Naive B cell (primary cell): ENCODE measurements at regions not wholly inside any gene's neighbourhood (a gene's known extent, or its start where the extent isn't known, plus 50 kb on each side); places are given as distances from the start of the nearest gene placed in this dataset.
A peak's percentile ranks its signal among the peaks of the same experiment; 100 is the strongest.
"Not testable (repeated sequence)": the region's sequence is repeated elsewhere in the genome, so short reads cannot be mapped to it uniquely, and the experiment has no call there.

Experiments
- ATAC-seq, 2 donors: fragments of 150-1000 bp; cut with Tn5 transposase; 2 replicates each; pipeline ENCODE4 v1.10.0; 2021; ENCODE audit warnings: low read depth in 2 of 2, mild to moderate bottlenecking in 2 of 2, moderate library complexity in 2 of 2
- DNase-seq: peaks from one replicate; pipeline ENCODE4 v3.0.0; 2022
- H3K27ac Mint-ChIP-seq, 6 donors: one replicate each; pipeline ENCODE4 v1.8.0; 2020 to 2022; ENCODE audit warnings: mild to moderate bottlenecking in 6 of 6, mixed read lengths in 6 of 6, moderate library complexity in 5 of 6, inconsistent platforms in 2 of 6
- H3K27me3 Mint-ChIP-seq, 3 donors: one replicate each; pipeline ENCODE4 v1.8.0; 2021 to 2022; ENCODE audit warnings: mixed read lengths in 3 of 3, mild to moderate bottlenecking in 1 of 3
- H3K36me3 Mint-ChIP-seq, 2 donors: one replicate each; pipeline ENCODE4 v1.8.0; 2020 to 2022; ENCODE audit warnings: mixed read lengths in 2 of 2, inconsistent platforms in 1 of 2, mild to moderate bottlenecking in 1 of 2
- H3K4me1 Mint-ChIP-seq, 3 donors: one replicate each; pipeline ENCODE4 v1.8.0; 2020 to 2022; ENCODE audit warnings: mixed read lengths in 3 of 3, inconsistent platforms in 1 of 3, mild to moderate bottlenecking in 1 of 3, moderate library complexity in 1 of 3
- H3K4me3 Mint-ChIP-seq, 8 donors: one replicate each; pipeline ENCODE4 v1.8.0; 2020 to 2022; ENCODE audit warnings: mild to moderate bottlenecking in 8 of 8, mixed read lengths in 8 of 8, moderate library complexity in 8 of 8, inconsistent platforms in 2 of 8
- H3K9me3 Mint-ChIP-seq, 7 donors: one replicate each; pipeline ENCODE4 v1.8.0; 2020 to 2022; ENCODE audit warnings: mixed read lengths in 7 of 7, mild to moderate bottlenecking in 5 of 7, inconsistent platforms in 2 of 7, moderate library complexity in 1 of 7

GRCh38 chr21:19034560-19034959 lies 631.0 kb upstream of the TMPRSS15 start:
- no peak for ATAC-seq
- peaks cover 0 to 8% (median 0%) of the 10 kb centered on the region in 7 donors for H3K9me3 Mint-ChIP-seq
- no peak for DNase-seq
- H3K27ac Mint-ChIP-seq = no peak overlapping the region
- H3K27me3 Mint-ChIP-seq = no peaks in the 10 kb centered on the region
- no peaks in the 10 kb centered on the region for H3K36me3 Mint-ChIP-seq
- H3K4me1 Mint-ChIP-seq = no peaks in the 10 kb centered on the region
- H3K4me3 Mint-ChIP-seq = no peak overlapping the region

DNA sequence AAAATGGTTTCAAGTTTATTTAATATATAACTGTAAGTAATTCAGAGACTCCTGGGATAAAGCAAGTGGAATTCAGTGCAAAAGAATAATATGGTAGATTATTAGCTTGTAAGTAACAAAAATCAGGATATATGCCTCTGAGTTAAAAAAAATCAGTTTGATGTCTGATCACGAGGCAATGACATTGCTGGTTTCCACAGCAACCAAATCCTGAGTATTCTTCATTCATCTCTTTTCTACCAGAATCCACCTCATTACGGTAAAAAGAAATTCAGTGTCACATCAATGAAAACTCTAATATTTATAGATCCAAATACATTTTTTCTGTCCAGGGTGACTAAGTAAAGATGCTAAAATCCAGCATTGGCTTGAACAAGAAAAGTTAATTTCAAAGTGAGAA lies 642.3 kb upstream of the TMPRSS15 start:
- Mint-ChIP-seq H3K9me3 (peaks cover 0 to 13% (median 4%) of the 10 kb centered on the region in 7 donors), H3K4me1 (no peaks in the 10 kb centered on the region), H3K27me3 (no peaks in the 10 kb centered on the region), H3K27ac (no peak overlapping the region), H3K36me3 (no peaks in the 10 kb centered on the region), H3K4me3 (no peak overlapping the region)
- ATAC-seq = no peak
- no peak for DNase-seq

- DNase-seq = no peak
- no peak for ATAC-seq
- H3K27ac Mint-ChIP-seq = no peak overlapping the region
- no peaks in the 10 kb centered on the region for H3K36me3 Mint-ChIP-seq
- H3K9me3 Mint-ChIP-seq = peaks cover 0 to 12% (median 6%) of the 10 kb centered on the region in 7 donors
- no peaks in the 10 kb centered on the region for H3K27me3 Mint-ChIP-seq
- no peaks in the 10 kb centered on the region for H3K4me1 Mint-ChIP-seq
- no peak overlapping the region for H3K4me3 Mint-ChIP-seq
These were observed 644.6 kb upstream of the TMPRSS15 start for GRCh38 chr21:19048098-19048672.

- DNase-seq = no peak
- ATAC-seq = no peak
- H3K9me3 Mint-ChIP-seq = peaks cover 0 to 13% (median 6%) of the 10 kb centered on the region in 7 donors
- H3K4me1 Mint-ChIP-seq = no peaks in the 10 kb centered on the region
- no peaks in the 10 kb centered on the region for H3K36me3 Mint-ChIP-seq
- H3K4me3 Mint-ChIP-seq = no peak overlapping the region
- no peaks in the 10 kb centered on the region for H3K27me3 Mint-ChIP-seq
- H3K27ac Mint-ChIP-seq = no peak overlapping the region
These were observed 646.0 kb upstream of the TMPRSS15 start for GRCh38 chr21:19049567-19049966.

- Mint-ChIP-seq H3K4me3 (no peak overlapping the region), H3K4me1 (no peaks in the 10 kb centered on the region), H3K36me3 (no peaks in the 10 kb centered on the region), H3K27ac (no peak overlapping the region), H3K27me3 (no peaks in the 10 kb centered on the region), H3K9me3 (peaks cover 2 to 26% (median 8%) of the 10 kb centered on the region in 7 donors)
- ATAC-seq (no peak), DNase-seq (no peak)
These were observed 661.6 kb upstream of the TMPRSS15 start for GRCh38 chr21:19065164-19065563.

DNA sequence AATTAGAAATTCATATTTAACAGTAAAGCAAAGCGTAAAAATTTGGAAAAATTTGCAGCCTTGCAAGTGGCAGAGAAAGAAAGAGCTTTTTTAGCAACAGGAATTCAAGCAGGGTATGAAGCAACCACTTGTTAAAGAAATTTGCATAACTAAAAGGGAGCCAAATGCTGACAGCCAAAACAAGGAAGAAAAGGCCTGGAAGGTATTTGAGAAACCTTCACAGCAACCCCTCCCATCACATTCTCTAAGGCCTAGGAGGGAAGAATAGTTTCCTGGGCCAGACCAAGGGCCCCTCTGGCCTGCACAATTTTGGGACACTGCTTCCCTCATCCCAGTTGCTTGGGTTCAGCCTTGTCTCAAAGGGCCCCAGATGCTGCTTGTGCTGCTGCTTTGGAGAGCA lies 672.4 kb upstream of the TMPRSS15 start:
- Mint-ChIP-seq H3K9me3 (peaks cover 2 to 11% (median 6%) of the 10 kb centered on the region in 7 donors), H3K27me3 (no peaks in the 10 kb centered on the region), H3K4me3 (no peak overlapping the region), H3K36me3 (no peaks in the 10 kb centered on the region), H3K27ac (peak overlapping the region in 1 of 6 donors; percentile 24), H3K4me1 (no peaks in the 10 kb centered on the region)
- DNase-seq = no peak
- no peak for ATAC-seq

DNA sequence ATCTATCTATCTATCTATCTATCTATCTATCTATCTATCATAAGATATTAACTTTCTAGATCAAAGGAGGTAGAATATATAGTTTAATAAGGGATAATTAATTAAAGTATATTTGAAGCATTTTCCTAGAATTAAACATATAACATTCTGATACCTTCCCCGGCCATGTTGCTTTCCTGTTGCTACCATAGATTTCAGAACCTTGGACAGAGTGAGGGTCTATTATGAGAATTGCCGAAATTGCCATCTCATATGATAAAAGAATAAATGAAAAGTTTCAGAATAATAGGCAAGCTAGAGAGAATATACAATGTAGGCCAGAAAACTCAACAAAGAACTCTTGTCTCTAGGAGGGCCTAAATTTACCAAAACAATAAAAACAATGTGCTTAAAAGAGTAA lies 706.1 kb upstream of the TMPRSS15 start:
- no peak for ATAC-seq
- DNase-seq = no peak
- no peaks in the 10 kb centered on the region for H3K27me3 Mint-ChIP-seq
- H3K36me3 Mint-ChIP-seq = no peaks in the 10 kb centered on the region
- H3K4me1 Mint-ChIP-seq = no peaks in the 10 kb centered on the region
- no peak overlapping the region for H3K4me3 Mint-ChIP-seq
- peaks cover 0 to 1% (median 0%) of the 10 kb centered on the region in 7 donors for H3K9me3 Mint-ChIP-seq
- H3K27ac Mint-ChIP-seq = no peak overlapping the region

DNA sequence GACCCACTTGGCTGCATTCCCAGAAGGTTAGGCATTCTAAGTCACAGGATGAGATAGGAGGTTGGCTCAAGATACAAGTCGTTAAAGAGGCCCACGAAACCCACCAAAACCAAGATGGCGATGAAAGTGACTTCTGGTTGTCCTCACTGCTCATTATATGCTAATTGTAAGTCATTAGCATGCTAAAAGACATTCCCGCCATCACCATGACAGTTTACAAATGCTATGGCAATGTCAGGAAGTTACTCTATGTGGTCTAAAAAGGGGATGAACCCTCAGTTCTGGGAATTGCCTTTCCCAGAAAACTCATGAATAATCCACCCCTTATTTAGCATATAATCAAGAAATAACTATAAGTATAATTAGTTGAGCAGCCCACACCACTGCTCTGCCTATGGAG lies 715.7 kb upstream of the TMPRSS15 start:
- not testable (repeated sequence) for H3K9me3 Mint-ChIP-seq, ATAC-seq, H3K36me3 Mint-ChIP-seq, H3K27me3 Mint-ChIP-seq, H3K4me3 Mint-ChIP-seq, DNase-seq, H3K4me1 Mint-ChIP-seq, H3K27ac Mint-ChIP-seq

GRCh38 chr21:19120591-19120990 lies 717.0 kb upstream of the TMPRSS15 start:
- Mint-ChIP-seq H3K27ac (no peak overlapping the region), H3K4me3 (no peak overlapping the region)

GRCh38 chr21:19122356-19122755 lies 718.8 kb upstream of the TMPRSS15 start:
- no peaks in the 10 kb centered on the region for H3K27me3 Mint-ChIP-seq
- no peak overlapping the region for H3K27ac Mint-ChIP-seq
- ATAC-seq = no peak
- peaks cover 0 to 13% (median 4%) of the 10 kb centered on the region in 7 donors for H3K9me3 Mint-ChIP-seq
- H3K4me1 Mint-ChIP-seq = no peaks in the 10 kb centered on the region
- H3K36me3 Mint-ChIP-seq = no peaks in the 10 kb centered on the region
- H3K4me3 Mint-ChIP-seq = no peak overlapping the region
- DNase-seq = no peak

More at GRCh38 chr21:19120591-19120990, 717.0 kb upstream of the TMPRSS15 start:
- ATAC-seq = no peak
- no peaks in the 10 kb centered on the region for H3K4me1 Mint-ChIP-seq
- H3K36me3 Mint-ChIP-seq = no peaks in the 10 kb centered on the region
- H3K27me3 Mint-ChIP-seq = no peaks in the 10 kb centered on the region
- H3K9me3 Mint-ChIP-seq = peaks cover 0 to 8% (median 3%) of the 10 kb centered on the region in 7 donors
- DNase-seq = no peak

GRCh38 chr21:19123053-19123452 lies 719.5 kb upstream of the TMPRSS15 start:
- ATAC-seq (no peak), DNase-seq (no peak)
- Mint-ChIP-seq H3K4me3 (no peak overlapping the region), H3K27me3 (no peaks in the 10 kb centered on the region), H3K27ac (no peak overlapping the region), H3K4me1 (no peaks in the 10 kb centered on the region), H3K36me3 (no peaks in the 10 kb centered on the region), H3K9me3 (peaks cover 0 to 13% (median 4%) of the 10 kb centered on the region in 7 donors)

DNA sequence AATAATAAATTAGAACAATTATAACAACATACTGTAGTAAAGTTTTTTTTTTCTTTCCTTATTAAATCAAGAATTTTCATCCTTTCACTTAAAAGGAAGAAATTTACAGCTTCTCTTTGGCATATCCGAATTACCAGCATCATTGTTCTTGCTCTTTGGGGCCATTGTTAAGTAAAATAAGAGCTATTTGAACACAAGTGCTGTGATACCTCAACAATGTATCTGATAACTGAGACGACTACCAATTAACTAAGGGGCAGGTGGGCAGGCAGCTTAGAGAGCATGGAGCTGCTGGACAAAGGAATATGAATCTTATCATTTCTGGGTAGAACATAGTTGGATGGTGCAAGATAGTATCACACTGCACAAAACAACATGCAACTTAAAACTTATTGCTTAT lies 719.9 kb upstream of the TMPRSS15 start:
- peaks cover 0 to 13% (median 4%) of the 10 kb centered on the region in 7 donors for H3K9me3 Mint-ChIP-seq

GRCh38 chr21:19124691-19125090 lies 721.1 kb upstream of the TMPRSS15 start:
- H3K36me3 Mint-ChIP-seq = no peaks in the 10 kb centered on the region
- no peak overlapping the region for H3K27ac Mint-ChIP-seq
- ATAC-seq = no peak
- no peaks in the 10 kb centered on the region for H3K27me3 Mint-ChIP-seq
- H3K4me1 Mint-ChIP-seq = no peaks in the 10 kb centered on the region
- H3K4me3 Mint-ChIP-seq = no peak overlapping the region
- no peak for DNase-seq
- peaks cover 0 to 12% (median 4%) of the 10 kb centered on the region in 7 donors for H3K9me3 Mint-ChIP-seq

More for the DNA sequence above, 719.9 kb upstream of the TMPRSS15 start:
- H3K4me1 Mint-ChIP-seq = no peaks in the 10 kb centered on the region
- no peak overlapping the region for H3K27ac Mint-ChIP-seq
- H3K36me3 Mint-ChIP-seq = no peaks in the 10 kb centered on the region
- H3K27me3 Mint-ChIP-seq = no peaks in the 10 kb centered on the region
- no peak for ATAC-seq
- H3K4me3 Mint-ChIP-seq = no peak overlapping the region
- no peak for DNase-seq

DNA sequence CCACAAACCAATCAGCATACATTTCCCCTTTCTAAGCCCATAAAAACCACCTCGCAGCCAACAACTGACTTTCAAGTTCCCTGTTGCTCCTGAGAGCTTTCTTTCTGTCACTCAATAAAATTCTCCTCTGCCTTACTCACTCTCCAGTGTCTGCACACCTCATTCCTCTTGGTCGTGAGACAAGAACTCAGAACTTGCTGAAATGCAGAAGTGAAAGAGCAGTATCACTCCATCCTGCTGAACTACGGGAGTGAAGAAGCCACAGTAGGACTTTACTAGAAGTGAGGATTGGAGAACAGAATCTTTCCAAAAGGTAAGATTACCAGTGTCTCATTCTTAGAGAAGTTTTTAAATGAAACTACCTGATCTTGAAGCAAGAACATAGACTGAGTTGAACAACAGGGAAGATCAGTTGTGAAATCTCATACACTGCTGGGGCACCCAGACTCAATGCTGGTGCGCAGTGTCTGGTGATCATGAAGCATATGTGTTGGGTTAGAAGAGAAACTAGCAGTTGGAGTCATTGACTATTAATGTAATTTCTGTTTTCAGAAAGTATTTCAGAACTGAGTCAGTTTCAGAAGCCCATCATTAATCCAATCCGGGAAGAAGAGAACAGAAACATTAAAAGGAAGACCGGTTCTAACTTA lies 726.9 kb upstream of the TMPRSS15 start:
- H3K4me1 Mint-ChIP-seq = no peaks in the 10 kb centered on the region
- no peak for DNase-seq
- H3K36me3 Mint-ChIP-seq = no peaks in the 10 kb centered on the region
- peak overlapping the region in 1 of 8 donors; percentile 10 for H3K4me3 Mint-ChIP-seq
- H3K9me3 Mint-ChIP-seq = peaks cover 3 to 13% (median 5%) of the 10 kb centered on the region in 7 donors
- no peak overlapping the region for H3K27ac Mint-ChIP-seq
- no peaks in the 10 kb centered on the region for H3K27me3 Mint-ChIP-seq
- ATAC-seq = no peak
